Hepatocyte (in vitro differentiated cells): ENCODE measurements at regions not wholly inside any gene's neighbourhood (a gene's known extent, or its start where the extent isn't known, plus 50 kb on each side); places are given as distances from the start of the nearest gene placed in this dataset.

Experiments used
- CTCF ChIP-seq: fragments of 200-600 bp; sonication (generic); IDR thresholded peaks from 2 replicates; pipeline ENCODE4 v1.5.1; 2016; ENCODE audit warnings: antibody characterized with exemption, mild to moderate bottlenecking; ENCODE audit not compliant: poor library complexity
- EZH2 ChIP-seq: fragments of 200-600 bp; sonication (generic); IDR thresholded peaks from 2 replicates; pipeline ENCODE4 v1.6.1; 2016; ENCODE audit warnings: antibody characterized with exemption, mild to moderate bottlenecking, borderline replicate concordance
- EZH2phosphoT487 ChIP-seq: fragments of 200-600 bp; sonication (generic); IDR thresholded peaks from one replicate; pipeline ENCODE4 v1.6.1; 2018; ENCODE audit warnings: antibody characterized with exemption, mild to moderate bottlenecking, low read depth, moderate library complexity; ENCODE audit not compliant: unreplicated experiment, severe bottlenecking

GRCh38 chr6:168870982-168871381 is 382.7 kb downstream of the THBS2 start:
- TF ChIP-seq CTCF (no peak), EZH2 (no peak), EZH2phosphoT487 (no peak)
